OCI-LY1 (cell line): ENCODE measurements at regions not wholly inside any gene's neighbourhood (a gene's known extent, or its start where the extent isn't known, plus 50 kb on each side); places are given as distances from the start of the nearest gene placed in this dataset.

Experiments
- H2AFZ ChIP-seq: fragments of 200-600 bp; sonication (generic), shearing (Covaris generic); 2 replicates; pipeline ENCODE4 v1.6.0; 2014; ENCODE audit warnings: antibody characterized with exemption, mild to moderate bottlenecking, low read length
- H3F3A ChIP-seq: fragments of 200-600 bp; sonication (generic), shearing (Covaris generic); 2 replicates; pipeline ENCODE4 v1.6.0; 2014; ENCODE audit warnings: mild to moderate bottlenecking, antibody characterized with exemption, low read length, moderate library complexity; ENCODE audit not compliant: insufficient read depth
- H3K27ac ChIP-seq: fragments of 200-600 bp; sonication (generic); 2 replicates; pipeline ENCODE4 v1.5.1; 2014; ENCODE audit warnings: low read length, mixed run types, mild to moderate bottlenecking, low read depth; ENCODE audit not compliant: poor library complexity, severe bottlenecking
- H3K27me3 ChIP-seq: fragments of 200-600 bp; sonication (generic); 2 replicates; pipeline ENCODE4 v1.6.0; 2014; ENCODE audit warnings: antibody characterized with exemption, mild to moderate bottlenecking, low read length, moderate library complexity; ENCODE audit not compliant: insufficient read depth
- H3K36me3 ChIP-seq: fragments of 200-600 bp; sonication (generic); 2 replicates; pipeline ENCODE4 v1.6.1; 2014; ENCODE audit warnings: mild to moderate bottlenecking, antibody characterized with exemption, low read length, moderate library complexity, mixed read lengths; ENCODE audit not compliant: insufficient read depth
- H3K4me1 ChIP-seq: fragments of 200-600 bp; sonication (generic); 2 replicates; pipeline ENCODE4 v1.5.1; 2014; ENCODE audit warnings: mild to moderate bottlenecking, low read length, moderate library complexity; ENCODE audit not compliant: insufficient read depth, severe bottlenecking
- H3K4me2 ChIP-seq: fragments of 200-600 bp; sonication (generic), shearing (Covaris generic); 2 replicates; pipeline ENCODE4 v1.6.1; 2014; ENCODE audit warnings: low read length
- H3K4me3 ChIP-seq: fragments of 200-600 bp; sonication (generic); 2 replicates; pipeline ENCODE4 v1.5.1; 2014; ENCODE audit warnings: low read length, low read depth, mild to moderate bottlenecking, mixed read lengths; ENCODE audit not compliant: poor library complexity, severe bottlenecking
- H3K79me2 ChIP-seq: fragments of 200-600 bp; shearing (Covaris generic); 2 replicates; pipeline ENCODE4 v1.6.1; 2016; ENCODE audit warnings: mixed run types, low read length, mixed read lengths; ENCODE audit not compliant: insufficient read depth
- H3K9ac ChIP-seq: fragments of 200-600 bp; sonication (generic), shearing (Covaris generic); 2 replicates; pipeline ENCODE4 v1.6.1; 2014; ENCODE audit warnings: mild to moderate bottlenecking, low read length, mixed read lengths
- H3K9me2 ChIP-seq: fragments of 200-600 bp; sonication (generic), shearing (Covaris generic); 2 replicates; pipeline ENCODE4 v1.6.1; 2014; ENCODE audit warnings: low read depth, mild to moderate bottlenecking, low read length, mixed read lengths
- H3K9me3 ChIP-seq: fragments of 200-600 bp; shearing (Covaris generic); 2 replicates; pipeline ENCODE4 v1.6.1; 2014; ENCODE audit warnings: low read length, mixed read lengths
- H4K20me1 ChIP-seq: fragments of 200-600 bp; sonication (generic), shearing (Covaris generic); 2 replicates; pipeline ENCODE4 v1.6.0; 2016; ENCODE audit warnings: mild to moderate bottlenecking, low read length; ENCODE audit not compliant: insufficient read depth
- EZH2 ChIP-seq: fragments of 200-600 bp; sonication (generic), shearing (Covaris generic); IDR thresholded peaks from 2 replicates; pipeline ENCODE4 v1.8.0; 2017; ENCODE audit warnings: borderline replicate concordance, mixed run types, mild to moderate bottlenecking, antibody characterized with exemption, low read length, moderate library complexity, mixed read lengths
- TF ChIP-seq, protein P1 (sequence below): fragments of 200-600 bp; sonication (generic), shearing (Covaris generic); IDR thresholded peaks from 2 replicates; pipeline ENCODE4 v1.5.1; 2017; ENCODE audit warnings: mild to moderate bottlenecking, antibody characterized with exemption, low read length, moderate library complexity, mixed read lengths

DNA sequence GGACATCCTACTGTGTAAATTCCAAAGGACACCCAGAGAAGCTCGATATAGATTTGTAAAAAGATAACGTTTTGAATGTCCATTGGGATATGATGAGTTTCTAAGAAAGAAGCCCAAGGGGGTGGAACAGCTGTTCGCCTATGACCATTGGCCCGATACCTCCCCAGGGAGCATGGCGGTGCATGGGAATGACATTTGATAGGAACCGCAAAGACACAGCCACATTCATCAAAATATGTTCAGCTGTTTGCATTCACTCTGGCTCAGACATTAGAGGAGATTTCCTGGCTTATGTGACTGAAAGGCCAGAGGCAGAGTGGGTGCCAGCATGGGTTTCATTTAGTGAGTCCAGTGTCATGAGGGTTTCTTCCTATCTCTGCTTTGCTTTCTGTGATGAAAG lies 56.0 kb upstream of the BAIAP2L1 start:
- H4K20me1 ChIP-seq = no peaks in the 10 kb centered on the region
- TF ChIP-seq, protein P1, sequence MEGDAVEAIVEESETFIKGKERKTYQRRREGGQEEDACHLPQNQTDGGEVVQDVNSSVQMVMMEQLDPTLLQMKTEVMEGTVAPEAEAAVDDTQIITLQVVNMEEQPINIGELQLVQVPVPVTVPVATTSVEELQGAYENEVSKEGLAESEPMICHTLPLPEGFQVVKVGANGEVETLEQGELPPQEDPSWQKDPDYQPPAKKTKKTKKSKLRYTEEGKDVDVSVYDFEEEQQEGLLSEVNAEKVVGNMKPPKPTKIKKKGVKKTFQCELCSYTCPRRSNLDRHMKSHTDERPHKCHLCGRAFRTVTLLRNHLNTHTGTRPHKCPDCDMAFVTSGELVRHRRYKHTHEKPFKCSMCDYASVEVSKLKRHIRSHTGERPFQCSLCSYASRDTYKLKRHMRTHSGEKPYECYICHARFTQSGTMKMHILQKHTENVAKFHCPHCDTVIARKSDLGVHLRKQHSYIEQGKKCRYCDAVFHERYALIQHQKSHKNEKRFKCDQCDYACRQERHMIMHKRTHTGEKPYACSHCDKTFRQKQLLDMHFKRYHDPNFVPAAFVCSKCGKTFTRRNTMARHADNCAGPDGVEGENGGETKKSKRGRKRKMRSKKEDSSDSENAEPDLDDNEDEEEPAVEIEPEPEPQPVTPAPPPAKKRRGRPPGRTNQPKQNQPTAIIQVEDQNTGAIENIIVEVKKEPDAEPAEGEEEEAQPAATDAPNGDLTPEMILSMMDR = no peak
- no peak for TF ChIP-seq EZH2
- H3K79me2 ChIP-seq = no peaks in the 10 kb centered on the region
- H3K4me1 ChIP-seq = no peaks in the 10 kb centered on the region
- H3K36me3 ChIP-seq = no peaks in the 10 kb centered on the region; the same call in 1 of the 2 replicates
- H3K27me3 ChIP-seq = no peaks in the 10 kb centered on the region; the same call in 1 of the 2 replicates
- no peak overlapping the region for H3K9ac ChIP-seq
- H2AFZ ChIP-seq = no peak overlapping the region
- H3K4me3 ChIP-seq = no peak overlapping the region
- no peaks in the 10 kb centered on the region; the same call in 1 of the 2 replicates for H3K9me3 ChIP-seq
- no peaks in the 10 kb centered on the region for H3F3A ChIP-seq
- no peak overlapping the region for H3K27ac ChIP-seq
- no peak overlapping the region for H3K4me2 ChIP-seq
- no peaks in the 10 kb centered on the region for H3K9me2 ChIP-seq

GRCh38 chr7:98452791-98453190 lies 51.9 kb upstream of the BAIAP2L1 start:
- no peak overlapping the region for H2AFZ ChIP-seq
- no peaks in the 10 kb centered on the region for H3K27me3 ChIP-seq
- H4K20me1 ChIP-seq = no peaks in the 10 kb centered on the region
- no peaks in the 10 kb centered on the region for H3K79me2 ChIP-seq
- no peaks in the 10 kb centered on the region for H3K4me1 ChIP-seq
- H3K27ac ChIP-seq = no peak overlapping the region
- no peak overlapping the region for H3K4me2 ChIP-seq
- no peaks in the 10 kb centered on the region for H3F3A ChIP-seq
- H3K4me3 ChIP-seq = no peak overlapping the region
- no peaks in the 10 kb centered on the region for H3K9me2 ChIP-seq
- no peak for TF ChIP-seq EZH2
- TF ChIP-seq, protein P1 = no peak
- no peak overlapping the region for H3K9ac ChIP-seq
- no peaks in the 10 kb centered on the region; the same call in 1 of the 2 replicates for H3K9me3 ChIP-seq
- no peaks in the 10 kb centered on the region for H3K36me3 ChIP-seq
